Activated gamma-delta T cell (primary cell): ENCODE measurements at regions not wholly inside any gene's neighbourhood (a gene's known extent, or its start where the extent isn't known, plus 50 kb on each side); places are given as distances from the start of the nearest gene placed in this dataset.

Experiments used
- DNase-seq: peaks from one replicate; lab custom pipeline; 2025; lab: John Stamatoyannopoulos, UW

- DNase-seq: no peak
These were observed 188.8 kb downstream of the POSTN start for GRCh38 chr13:37409756-37410155.

- no peak for DNase-seq
These were observed 191.4 kb downstream of the POSTN start for GRCh38 chr13:37407156-37407555.

- DNase-seq: no peak
These were observed 192.5 kb downstream of the POSTN start for GRCh38 chr13:37406031-37406430.

GRCh38 chr13:37403776-37404527 lies 194.6 kb downstream of the POSTN start:
- no peak for DNase-seq

- DNase-seq: no peak
These were observed 196.8 kb downstream of the POSTN start for GRCh38 chr13:37401721-37402120.

GRCh38 chr13:37397535-37397934 lies 201.0 kb downstream of the POSTN start:
- DNase-seq: no peak

- DNase-seq: no peak
These were observed 203.0 kb downstream of the POSTN start for GRCh38 chr13:37395544-37395943.

GRCh38 chr13:37392389-37392788 lies 206.2 kb downstream of the POSTN start:
- no peak for DNase-seq

GRCh38 chr13:37390735-37391134 lies 207.8 kb downstream of the POSTN start:
- DNase-seq: no peak

GRCh38 chr13:37385956-37386670 lies 212.5 kb downstream of the POSTN start:
- no peak for DNase-seq

GRCh38 chr13:37385248-37385647 lies 213.3 kb downstream of the POSTN start:
- DNase-seq: no peak

- DNase-seq: no peak
These were observed 214.7 kb downstream of the POSTN start for GRCh38 chr13:37383856-37384370.

- no peak for DNase-seq
These were observed 215.5 kb downstream of the POSTN start for GRCh38 chr13:37383046-37383445.

GRCh38 chr13:37382146-37382545 lies 216.4 kb downstream of the POSTN start:
- no peak for DNase-seq

GRCh38 chr13:37381502-37381901 lies 217.1 kb downstream of the POSTN start:
- DNase-seq: no peak

GRCh38 chr13:37379841-37380240 lies 218.7 kb downstream of the POSTN start:
- DNase-seq: no peak

GRCh38 chr13:37375724-37376123 lies 222.8 kb downstream of the POSTN start:
- no peak for DNase-seq

- no peak for DNase-seq
These were observed 223.5 kb downstream of the POSTN start for GRCh38 chr13:37375071-37375470.

- DNase-seq: no peak
These were observed 229.0 kb downstream of the POSTN start for GRCh38 chr13:37369616-37370015.

- no peak for DNase-seq
These were observed 230.1 kb downstream of the POSTN start for GRCh38 chr13:37368501-37368900.

- DNase-seq: no peak
These were observed 232.4 kb downstream of the POSTN start for GRCh38 chr13:37366044-37366770.

GRCh38 chr13:37365496-37365895 lies 233.1 kb downstream of the POSTN start:
- DNase-seq: no peak

- no peak for DNase-seq
These were observed 233.6 kb downstream of the POSTN start for GRCh38 chr13:37364956-37365355.
